GM12878 (cell line): ENCODE measurements at regions not wholly inside any gene's neighbourhood (a gene's known extent, or its start where the extent isn't known, plus 50 kb on each side); places are given as distances from the start of the nearest gene placed in this dataset.
"Not testable (repeated sequence)": the region's sequence is repeated elsewhere in the genome, so short reads cannot be mapped to it uniquely, and the experiment has no call there.

Experiments used
- ATAC-seq: fragments of 200-7000 bp; cut with Tn5 transposase; 3 replicates; pipeline ENCODE4 v1.9.1; 2020; ENCODE audit warnings: mild to moderate bottlenecking, moderate library complexity
- BruUV-seq: library from RNA; stranded (reverse); fragments of 400-500 nt; replicated peaks from 2 replicates; lab custom pipeline; 2021; lab: Mats Ljungman, UMichigan
- CTCF ChIA-PET: fragments of 300-600 bp; sonication (Branson Sonifier 250); formaldehyde crosslinking; extraction: SDS; loops from one replicate; lab custom pipeline; 2021; ENCODE audit warnings: inconsistent platforms; lab: Yijun Ruan, JAX
- POLR2A ChIA-PET: fragments of 350-600 bp; formaldehyde crosslinking; extraction: SDS; loops from one replicate; lab custom pipeline; 2021; ENCODE audit warnings: inconsistent platforms; lab: Charles Lee
- RAD21 ChIA-PET: fragments of 300-600 bp; sonication (Branson Sonifier 250); formaldehyde crosslinking; loops from one replicate; lab custom pipeline; 2023; ENCODE audit warnings: antibody characterized with exemption; ENCODE audit not compliant: unreplicated experiment; lab: Charles Lee
- SMC1A ChIA-PET: fragments of 300-600 bp; sonication (Branson Sonifier 250); formaldehyde crosslinking; loops from one replicate; lab custom pipeline; 2023; ENCODE audit not compliant: unreplicated experiment, uncharacterized antibody; lab: Charles Lee
- DNase-seq: peaks from one replicate; pipeline ENCODE4 v3.0.0-alpha.2; 2011; ENCODE audit warnings: low read depth, low spot score
- FAIRE-seq: peaks from 3 replicates; lab custom pipeline; 2011; peaks lifted over from hg19 to GRCh38; lab: Jason Lieb, UNC
- H2AFZ ChIP-seq: 2 replicates; pipeline ENCODE4 v1.6.0; 2011; ENCODE audit warnings: low read depth, low read length, control low read depth; ENCODE audit not compliant: control insufficient read depth
- H3K27ac ChIP-seq: 2 replicates; pipeline ENCODE4 v1.5.1; 2011; ENCODE audit warnings: control low read depth; ENCODE audit not compliant: control insufficient read depth, insufficient read depth
- H3K27me3 ChIP-seq, 2 experiments: replicated peaks in 1 of 2; 2 replicates each; pipeline versions ENCODE4 v1.6.0 to v1.6.1; 2011; ENCODE audit warnings: low read length in 1 of 2; ENCODE audit not compliant: control insufficient read depth in 2 of 2, insufficient read depth in 2 of 2
- H3K36me3 ChIP-seq, 2 experiments: 2 replicates each; pipeline ENCODE4 v1.5.1; 2011; ENCODE audit warnings: low read length in 1 of 2; ENCODE audit not compliant: control insufficient read depth in 2 of 2, insufficient read depth in 2 of 2
- H3K4me1 ChIP-seq: 2 replicates; pipeline ENCODE4 v1.6.1; 2011; ENCODE audit warnings: mild to moderate bottlenecking, low read length, moderate library complexity, mixed read lengths; ENCODE audit not compliant: control insufficient read depth, insufficient read depth
- H3K4me2 ChIP-seq: 2 replicates; pipeline ENCODE4 v1.6.0; 2011; ENCODE audit warnings: control low read depth; ENCODE audit not compliant: control insufficient read depth, insufficient read depth
- H3K4me3 ChIP-seq: fragments of 200-600 bp; sonication (generic); 2 replicates; pipeline ENCODE4 v1.5.1; 2016
- H3K79me2 ChIP-seq: 2 replicates; pipeline ENCODE4 v1.6.0; 2011; ENCODE audit warnings: low read length; ENCODE audit not compliant: control insufficient read depth, insufficient read depth
- H3K9ac ChIP-seq: 2 replicates; pipeline ENCODE4 v1.8.0; 2011; ENCODE audit warnings: low read length, control low read depth, mixed read lengths; ENCODE audit not compliant: control insufficient read depth, insufficient read depth
- H3K9me3 ChIP-seq: replicated peaks from 3 replicates; pipeline ENCODE4 v1.5.1; 2011; ENCODE audit warnings: mild to moderate bottlenecking, low read length; ENCODE audit not compliant: control insufficient read depth, insufficient read depth
- H4K20me1 ChIP-seq: 2 replicates; pipeline ENCODE4 v1.6.0; 2011; ENCODE audit not compliant: control insufficient read depth, insufficient read depth
- CBX3 ChIP-seq: fragments of 200-600 bp; sonication (generic); IDR thresholded peaks from 2 replicates; pipeline ENCODE4 v1.6.1; 2016; ENCODE audit warnings: low read depth, borderline replicate concordance
- CBX5 ChIP-seq: sonication (generic); IDR thresholded peaks from 2 replicates; pipeline ENCODE4 v1.6.1; 2016; ENCODE audit warnings: low read depth, moderate library complexity, mild to moderate bottlenecking, inconsistent platforms
- CHD4 ChIP-seq: fragments of 200-600 bp; sonication (generic); IDR thresholded peaks from 2 replicates; pipeline ENCODE4 v1.6.1; 2016; ENCODE audit warnings: mild to moderate bottlenecking
- IKZF1 ChIP-seq: fragments of 450-650 bp; conservative IDR thresholded peaks from 2 replicates; pipeline ENCODE4 v1.6.1; 2017; ENCODE audit warnings: antibody characterized with exemption, mild to moderate bottlenecking
- JUND ChIP-seq: IDR thresholded peaks from 2 replicates; pipeline ENCODE4 v1.6.1; 2012; ENCODE audit warnings: low read depth, mild to moderate bottlenecking, low read length, improper control_type of control experiment, moderate library complexity
- LARP7 ChIP-seq: fragments of 450-650 bp; IDR thresholded peaks from 2 replicates; pipeline ENCODE4 v1.6.1; 2017; ENCODE audit warnings: mild to moderate bottlenecking
- MTA3 ChIP-seq: IDR thresholded peaks from 2 replicates; pipeline ENCODE4 v1.6.1; 2012; ENCODE audit warnings: low read length, inconsistent platforms, borderline replicate concordance
- MYC ChIP-seq: IDR thresholded peaks from 2 replicates; pipeline ENCODE4 v1.6.1; 2011; ENCODE audit warnings: mild to moderate bottlenecking, low read length, moderate library complexity, inconsistent platforms; ENCODE audit not compliant: insufficient read depth, insufficient replicate concordance, insufficient read length, severe bottlenecking
- PAX5 ChIP-seq: IDR thresholded peaks from 2 replicates; pipeline ENCODE4 v1.6.1; 2011; ENCODE audit warnings: low read depth, low read length, borderline replicate concordance
- PML ChIP-seq: IDR thresholded peaks from 2 replicates; pipeline ENCODE4 v1.6.1; 2012; ENCODE audit warnings: low read length, inconsistent platforms
- SMARCA5 ChIP-seq: fragments of 450-650 bp; IDR thresholded peaks from 2 replicates; pipeline ENCODE4 v1.6.1; 2017; ENCODE audit warnings: mild to moderate bottlenecking
- YBX1 ChIP-seq: fragments of 450-650 bp; IDR thresholded peaks from 2 replicates; pipeline ENCODE4 v1.6.1; 2016; ENCODE audit warnings: antibody characterized with exemption
- ZNF24 ChIP-seq: fragments of 450-650 bp; IDR thresholded peaks from 2 replicates; pipeline ENCODE4 v1.6.1; 2017; ENCODE audit warnings: antibody characterized with exemption, mild to moderate bottlenecking
- ZNF274 ChIP-seq: IDR thresholded peaks from one replicate; pipeline ENCODE4 v1.8.0; 2011; ENCODE audit not compliant: insufficient read length, insufficient read depth
- WGBS: methylation state at CpG from one replicate; pipeline ENCODE4 v1.1.6; 2016; ENCODE audit warnings: low lambda C conversion rate; ENCODE audit not compliant: insufficient replicate concordance, insufficient coverage; ENCODE audit errors: missing lambda C conversion rate; 5-methylcytosine and 5-hydroxymethylcytosine counted together
- in situ Hi-C: fragments of 300-500 bp; cut with MboI; formaldehyde crosslinking; loops from 9 replicates; pipeline ENCODE4 v1.14.3; 2018; ENCODE audit warnings: mixed read lengths
- intact Hi-C: fragments of 100-400 bp; cut with micrococcal nuclease; formaldehyde crosslinking; loops from one replicate; pipeline ENCODE4 v1.14.2; 2022; ENCODE audit not compliant: unreplicated experiment
- TF ChIP-seq, protein P1 (sequence below): IDR thresholded peaks from 2 replicates; pipeline ENCODE4 v1.6.1; 2012; ENCODE audit warnings: low read depth, low read length, improper control_type of control experiment
- TF ChIP-seq, protein P2 (sequence below): fragments of 450-650 bp; IDR thresholded peaks from 2 replicates; pipeline ENCODE4 v1.6.1; 2017; ENCODE audit warnings: low read depth, mild to moderate bottlenecking, moderate library complexity

DNA sequence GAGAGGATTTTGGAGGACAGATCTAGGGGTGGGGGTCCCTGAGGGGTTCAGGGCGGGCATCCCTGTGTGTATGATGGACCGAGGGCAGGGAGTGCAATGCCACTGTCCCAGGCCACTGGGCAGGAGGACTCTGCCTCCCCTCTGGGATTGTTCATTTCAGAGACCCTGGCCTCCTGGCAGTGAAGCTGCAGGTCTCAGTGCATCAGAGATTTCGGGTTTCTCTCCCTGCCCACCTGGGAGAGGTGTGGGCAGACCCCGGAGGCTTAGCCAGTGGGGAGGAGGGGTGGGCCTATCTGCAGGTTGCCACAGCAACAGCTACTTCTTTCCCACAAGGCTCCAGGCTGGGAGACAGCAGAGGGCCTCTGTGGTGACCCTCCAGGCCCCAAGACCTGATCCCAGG is 80.1 kb upstream of the LRPAP1 start (continued):
- TF ChIP-seq, protein P1, sequence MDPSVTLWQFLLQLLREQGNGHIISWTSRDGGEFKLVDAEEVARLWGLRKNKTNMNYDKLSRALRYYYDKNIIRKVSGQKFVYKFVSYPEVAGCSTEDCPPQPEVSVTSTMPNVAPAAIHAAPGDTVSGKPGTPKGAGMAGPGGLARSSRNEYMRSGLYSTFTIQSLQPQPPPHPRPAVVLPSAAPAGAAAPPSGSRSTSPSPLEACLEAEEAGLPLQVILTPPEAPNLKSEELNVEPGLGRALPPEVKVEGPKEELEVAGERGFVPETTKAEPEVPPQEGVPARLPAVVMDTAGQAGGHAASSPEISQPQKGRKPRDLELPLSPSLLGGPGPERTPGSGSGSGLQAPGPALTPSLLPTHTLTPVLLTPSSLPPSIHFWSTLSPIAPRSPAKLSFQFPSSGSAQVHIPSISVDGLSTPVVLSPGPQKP: no peak
- TF ChIP-seq JUND: no peak

DNA sequence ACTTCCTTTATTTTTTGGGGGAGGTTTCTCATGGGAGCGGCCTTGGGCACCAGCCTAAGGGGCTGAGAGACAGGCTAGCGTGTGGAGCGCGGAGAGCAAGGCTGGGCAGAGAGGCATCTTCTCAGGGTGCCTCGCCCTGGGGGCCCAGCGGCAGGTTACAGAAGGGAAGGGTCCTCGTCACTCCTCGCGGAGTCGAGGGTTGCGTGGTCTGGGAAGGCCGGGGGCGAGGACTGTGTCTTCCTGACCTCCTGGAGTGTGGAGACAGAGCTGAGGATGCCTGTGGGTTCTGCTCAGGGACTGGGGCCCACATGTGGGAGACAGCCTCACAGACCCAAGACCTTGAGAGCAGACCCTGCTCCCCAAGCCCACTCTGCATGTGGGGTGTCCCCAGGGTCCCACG is 79.6 kb upstream of the LRPAP1 start:
- Histone ChIP-seq H4K20me1 (no peaks in the 10 kb centered on the region), H3K27me3 (no peaks in the 10 kb centered on the region), H3K4me2 (no peak overlapping the region), H3K9ac (no peak overlapping the region), H3K4me1 (no peaks in the 10 kb centered on the region), H3K79me2 (no peaks in the 10 kb centered on the region), H3K27ac (no peak overlapping the region), H3K9me3 (no peaks in the 10 kb centered on the region; the same call in 2 of the 3 replicates), H2AFZ (no peak overlapping the region), H3K4me3 (no peak overlapping the region), H3K36me3 (no peaks in the 10 kb centered on the region)
- TF ChIP-seq, protein P2, sequence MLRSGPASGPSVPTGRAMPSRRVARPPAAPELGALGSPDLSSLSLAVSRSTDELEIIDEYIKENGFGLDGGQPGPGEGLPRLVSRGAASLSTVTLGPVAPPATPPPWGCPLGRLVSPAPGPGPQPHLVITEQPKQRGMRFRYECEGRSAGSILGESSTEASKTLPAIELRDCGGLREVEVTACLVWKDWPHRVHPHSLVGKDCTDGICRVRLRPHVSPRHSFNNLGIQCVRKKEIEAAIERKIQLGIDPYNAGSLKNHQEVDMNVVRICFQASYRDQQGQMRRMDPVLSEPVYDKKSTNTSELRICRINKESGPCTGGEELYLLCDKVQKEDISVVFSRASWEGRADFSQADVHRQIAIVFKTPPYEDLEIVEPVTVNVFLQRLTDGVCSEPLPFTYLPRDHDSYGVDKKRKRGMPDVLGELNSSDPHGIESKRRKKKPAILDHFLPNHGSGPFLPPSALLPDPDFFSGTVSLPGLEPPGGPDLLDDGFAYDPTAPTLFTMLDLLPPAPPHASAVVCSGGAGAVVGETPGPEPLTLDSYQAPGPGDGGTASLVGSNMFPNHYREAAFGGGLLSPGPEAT: no peak
- TF ChIP-seq, protein P1: no peak
- TF ChIP-seq MTA3 (no peak), CHD4 (no peak), CBX3 (no peak), ZNF274 (no peak), SMARCA5 (no peak), LARP7 (no peak), PML (no peak), ZNF24 (no peak), YBX1 (no peak), IKZF1 (no peak), MYC (no peak), PAX5 (no peak), CBX5 (no peak)
- ChIA-PET CTCF (no interaction called here), POLR2A (no interaction called here), SMC1A (no interaction called here), RAD21 (no interaction called here)
- in situ Hi-C loops (no loop called here), intact Hi-C loops (no loop called here)
- 40% methylated on average over 14 of the region's 14 CpGs for WGBS
- DNase-seq (no peak), ATAC-seq (no peak), FAIRE-seq (no peak)
- no TSS peak for BruUV-seq

DNA sequence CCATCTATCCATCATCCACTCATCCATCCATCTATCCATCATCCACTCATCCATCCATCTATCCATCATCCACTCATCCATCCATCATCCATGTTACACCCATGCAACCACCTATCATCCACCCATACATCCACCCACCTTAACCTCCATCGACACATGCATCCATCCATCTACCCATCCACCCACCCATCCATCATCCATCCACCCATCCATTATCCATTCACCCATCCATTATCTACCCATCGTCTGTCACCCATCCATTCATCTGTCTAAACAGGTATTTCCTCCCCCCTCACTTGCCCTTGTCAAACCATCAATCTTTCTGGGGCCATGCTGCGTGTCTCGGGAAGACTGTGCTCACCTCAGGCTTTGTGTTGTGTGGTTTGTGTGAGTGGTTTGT is 78.6 kb upstream of the LRPAP1 start:
- in situ Hi-C loops, H3K27me3 ChIP-seq, BruUV-seq, intact Hi-C loops, H3K79me2 ChIP-seq, DNase-seq, RAD21 ChIA-PET, FAIRE-seq, H3K9ac ChIP-seq, POLR2A ChIA-PET, H3K36me3 ChIP-seq, H3K4me3 ChIP-seq, ATAC-seq, H3K27ac ChIP-seq, H3K4me2 ChIP-seq, H3K9me3 ChIP-seq, H2AFZ ChIP-seq, H3K4me1 ChIP-seq, H4K20me1 ChIP-seq, CTCF ChIA-PET, SMC1A ChIA-PET: not testable (repeated sequence)
- 57% methylated on average over 4 of the region's 4 CpGs for WGBS
